ENCODE measurements at regions not wholly inside any gene's neighbourhood (a gene's known extent, or its start where the extent isn't known, plus 50 kb on each side); places are given as distances from the start of the nearest gene placed in this dataset.
A peak's percentile ranks its signal among the peaks of the same experiment; 100 is the strongest.

GRCh38 chr13:88434953-88435352, 763.8 kb downstream of the SLITRK5 start:
- no peaks in the 10 kb centered on the region for H3K36me3 ChIP-seq (ENCODE audit: insufficient read depth, low read length)
- no peak overlapping the region for H3K4me3 ChIP-seq (ENCODE audit: low read length)
- no peak for DNase-seq
- no peak overlapping the region for H3K4me2 ChIP-seq (ENCODE audit: low read depth, low read length, poor library complexity, severe bottlenecking)
- H3K79me2 ChIP-seq (ENCODE audit: low read length), result no peaks in the 10 kb centered on the region
- no peak overlapping the region for H2AFZ ChIP-seq (ENCODE audit: low read length)
- H4K20me1 ChIP-seq (ENCODE audit: insufficient read depth, low read depth, low read length), result no peaks in the 10 kb centered on the region
- no peak overlapping the region for H3K27ac ChIP-seq (ENCODE audit: low read length)
- H3K9ac ChIP-seq (ENCODE audit: low read length), result no peak overlapping the region
- H3K9me3 ChIP-seq (ENCODE audit: low read length), result peaks cover 16% of the 10 kb centered on the region
- no peaks in the 10 kb centered on the region for H3K27me3 ChIP-seq (ENCODE audit: low read length)
- H3K4me1 ChIP-seq (ENCODE audit: low read length), result no peaks in the 10 kb centered on the region
- no peaks in the 10 kb centered on the region for H3K9me2 ChIP-seq (replicated peaks; ENCODE audit: insufficient read depth, low read length)

- Histone ChIP-seq H3K9ac (ENCODE audit: low read length) (no peak overlapping the region), H4K20me1 (ENCODE audit: insufficient read depth, low read depth, low read length) (no peaks in the 10 kb centered on the region), H3K9me2 (replicated peaks; ENCODE audit: insufficient read depth, low read length) (no peaks in the 10 kb centered on the region), H3K4me1 (ENCODE audit: low read length) (no peaks in the 10 kb centered on the region), H3K36me3 (ENCODE audit: insufficient read depth, low read length) (no peaks in the 10 kb centered on the region), H3K27ac (ENCODE audit: low read length) (no peak overlapping the region), H3K4me2 (ENCODE audit: low read depth, low read length, poor library complexity, severe bottlenecking) (no peak overlapping the region), H2AFZ (ENCODE audit: low read length) (no peak overlapping the region), H3K9me3 (ENCODE audit: low read length) (peaks cover 16% of the 10 kb centered on the region), H3K4me3 (ENCODE audit: low read length) (no peak overlapping the region), H3K79me2 (ENCODE audit: low read length) (no peaks in the 10 kb centered on the region), H3K27me3 (ENCODE audit: low read length) (no peaks in the 10 kb centered on the region)
- peak; percentile 24 for DNase-seq
Observed at GRCh38 chr13:88436974-88437373, 765.8 kb downstream of the SLITRK5 start.

- Histone ChIP-seq H3K4me2 (ENCODE audit: low read depth, low read length, poor library complexity, severe bottlenecking) (no peak overlapping the region), H3K4me1 (ENCODE audit: low read length) (no peaks in the 10 kb centered on the region), H3K79me2 (ENCODE audit: low read length) (no peaks in the 10 kb centered on the region), H3K27ac (ENCODE audit: low read length) (no peak overlapping the region), H3K36me3 (ENCODE audit: insufficient read depth, low read length) (no peaks in the 10 kb centered on the region), H3K9ac (ENCODE audit: low read length) (no peak overlapping the region), H4K20me1 (ENCODE audit: insufficient read depth, low read depth, low read length) (no peaks in the 10 kb centered on the region), H3K4me3 (ENCODE audit: low read length) (no peak overlapping the region), H3K9me3 (ENCODE audit: low read length) (no peaks in the 10 kb centered on the region; the same call in 1 of the 2 replicates), H3K27me3 (ENCODE audit: low read length) (no peaks in the 10 kb centered on the region), H3K9me2 (replicated peaks; ENCODE audit: insufficient read depth, low read length) (no peaks in the 10 kb centered on the region), H2AFZ (ENCODE audit: low read length) (peak overlapping the region; percentile 79; the same call in 1 of the 2 replicates)
- DNase-seq, result peak; percentile 40
Observed at GRCh38 chr13:88450515-88450914, 779.3 kb downstream of the SLITRK5 start.

- H3K9ac ChIP-seq (ENCODE audit: low read length), result no peak overlapping the region
- H4K20me1 ChIP-seq (ENCODE audit: insufficient read depth, low read depth, low read length), result no peaks in the 10 kb centered on the region
- no peaks in the 10 kb centered on the region for H3K9me3 ChIP-seq (ENCODE audit: low read length)
- H3K79me2 ChIP-seq (ENCODE audit: low read length), result no peaks in the 10 kb centered on the region
- H3K36me3 ChIP-seq (ENCODE audit: insufficient read depth, low read length), result no peaks in the 10 kb centered on the region
- H2AFZ ChIP-seq (ENCODE audit: low read length), result 0 out of 2 replicates have a peak overlapping the region, but pooled peaks have one; percentile 35
- no peak overlapping the region for H3K4me2 ChIP-seq (ENCODE audit: low read depth, low read length, poor library complexity, severe bottlenecking)
- no peak for DNase-seq
- no peak overlapping the region for H3K4me3 ChIP-seq (ENCODE audit: low read length)
- no peaks in the 10 kb centered on the region for H3K27me3 ChIP-seq (ENCODE audit: low read length)
- H3K4me1 ChIP-seq (ENCODE audit: low read length), result no peaks in the 10 kb centered on the region
- no peak overlapping the region for H3K27ac ChIP-seq (ENCODE audit: low read length)
- no peaks in the 10 kb centered on the region for H3K9me2 ChIP-seq (replicated peaks; ENCODE audit: insufficient read depth, low read length)
Observed at GRCh38 chr13:88456151-88456550, 785.0 kb downstream of the SLITRK5 start.

- Histone ChIP-seq H3K9ac (ENCODE audit: low read length) (no peak overlapping the region), H3K9me2 (replicated peaks; ENCODE audit: insufficient read depth, low read length) (no peaks in the 10 kb centered on the region), H2AFZ (ENCODE audit: low read length) (peak overlapping the region; percentile 16; the same call in 1 of the 2 replicates), H3K36me3 (ENCODE audit: insufficient read depth, low read length) (no peaks in the 10 kb centered on the region), H3K4me1 (ENCODE audit: low read length) (no peaks in the 10 kb centered on the region), H3K79me2 (ENCODE audit: low read length) (no peaks in the 10 kb centered on the region), H3K4me3 (ENCODE audit: low read length) (no peak overlapping the region), H3K4me2 (ENCODE audit: low read depth, low read length, poor library complexity, severe bottlenecking) (no peak overlapping the region), H4K20me1 (ENCODE audit: insufficient read depth, low read depth, low read length) (no peaks in the 10 kb centered on the region), H3K27ac (ENCODE audit: low read length) (no peak overlapping the region), H3K27me3 (ENCODE audit: low read length) (no peaks in the 10 kb centered on the region), H3K9me3 (ENCODE audit: low read length) (no peaks in the 10 kb centered on the region)
- no peak for DNase-seq
Observed at GRCh38 chr13:88459331-88459730, 788.2 kb downstream of the SLITRK5 start.

- no peak overlapping the region for H3K4me2 ChIP-seq (ENCODE audit: low read depth, low read length, poor library complexity, severe bottlenecking)
- no peak overlapping the region for H3K27ac ChIP-seq (ENCODE audit: low read length)
- no peaks in the 10 kb centered on the region for H4K20me1 ChIP-seq (ENCODE audit: insufficient read depth, low read depth, low read length)
- H3K4me3 ChIP-seq (ENCODE audit: low read length), result no peak overlapping the region
- no peaks in the 10 kb centered on the region for H3K79me2 ChIP-seq (ENCODE audit: low read length)
- peak overlapping the region; percentile 47 for H2AFZ ChIP-seq (ENCODE audit: low read length)
- H3K9me2 ChIP-seq (replicated peaks; ENCODE audit: insufficient read depth, low read length), result no peaks in the 10 kb centered on the region
- no peaks in the 10 kb centered on the region for H3K36me3 ChIP-seq (ENCODE audit: insufficient read depth, low read length)
- no peaks in the 10 kb centered on the region for H3K4me1 ChIP-seq (ENCODE audit: low read length)
- no peak for DNase-seq
- H3K27me3 ChIP-seq (ENCODE audit: low read length), result no peaks in the 10 kb centered on the region
- no peaks in the 10 kb centered on the region for H3K9me3 ChIP-seq (ENCODE audit: low read length)
- no peak overlapping the region for H3K9ac ChIP-seq (ENCODE audit: low read length)
Observed at GRCh38 chr13:88461272-88462009, 790.3 kb downstream of the SLITRK5 start.

- Histone ChIP-seq H3K9me3 (ENCODE audit: low read length) (no peaks in the 10 kb centered on the region), H3K4me3 (ENCODE audit: low read length) (no peak overlapping the region), H4K20me1 (ENCODE audit: insufficient read depth, low read depth, low read length) (no peaks in the 10 kb centered on the region), H3K27ac (ENCODE audit: low read length) (no peak overlapping the region), H2AFZ (ENCODE audit: low read length) (no peak overlapping the region), H3K4me2 (ENCODE audit: low read depth, low read length, poor library complexity, severe bottlenecking) (no peak overlapping the region), H3K36me3 (ENCODE audit: insufficient read depth, low read length) (no peaks in the 10 kb centered on the region), H3K79me2 (ENCODE audit: low read length) (no peaks in the 10 kb centered on the region), H3K9ac (ENCODE audit: low read length) (no peak overlapping the region), H3K27me3 (ENCODE audit: low read length) (no peaks in the 10 kb centered on the region), H3K4me1 (ENCODE audit: low read length) (no peaks in the 10 kb centered on the region), H3K9me2 (replicated peaks; ENCODE audit: insufficient read depth, low read length) (no peaks in the 10 kb centered on the region)
- no peak for DNase-seq
Observed at GRCh38 chr13:88464851-88465250, 793.7 kb downstream of the SLITRK5 start.

- no peak overlapping the region for H3K4me2 ChIP-seq (ENCODE audit: low read depth, low read length, poor library complexity, severe bottlenecking)
- DNase-seq, result no peak
- no peaks in the 10 kb centered on the region for H3K36me3 ChIP-seq (ENCODE audit: insufficient read depth, low read length)
- H2AFZ ChIP-seq (ENCODE audit: low read length), result peak overlapping the region; percentile 72; the same call in 1 of the 2 replicates
- H3K9ac ChIP-seq (ENCODE audit: low read length), result no peak overlapping the region
- H3K27ac ChIP-seq (ENCODE audit: low read length), result no peak overlapping the region
- no peaks in the 10 kb centered on the region for H3K9me3 ChIP-seq (ENCODE audit: low read length)
- no peaks in the 10 kb centered on the region for H3K79me2 ChIP-seq (ENCODE audit: low read length)
- no peaks in the 10 kb centered on the region for H3K9me2 ChIP-seq (replicated peaks; ENCODE audit: insufficient read depth, low read length)
- H3K4me1 ChIP-seq (ENCODE audit: low read length), result no peaks in the 10 kb centered on the region
- H4K20me1 ChIP-seq (ENCODE audit: insufficient read depth, low read depth, low read length), result no peaks in the 10 kb centered on the region
- H3K4me3 ChIP-seq (ENCODE audit: low read length), result no peak overlapping the region
- H3K27me3 ChIP-seq (ENCODE audit: low read length), result no peaks in the 10 kb centered on the region
Observed at GRCh38 chr13:88472316-88472715, 801.1 kb downstream of the SLITRK5 start.
